ENCODE measurements at regions not wholly inside any gene's neighbourhood (a gene's known extent, or its start where the extent isn't known, plus 50 kb on each side); places are given as distances from the start of the nearest gene placed in this dataset.
A peak's percentile ranks its signal among the peaks of the same experiment; 100 is the strongest.

- no peak for DNase-seq (ENCODE audit: low read depth in 2 of 2)
Observed at GRCh38 chr10:71145352-71145945, 66.9 kb upstream of the UNC5B start.

GRCh38 chr10:71150796-71151195 is 61.6 kb upstream of the UNC5B start:
- no peak for DNase-seq (ENCODE audit: low read depth in 2 of 2)

GRCh38 chr10:71152043-71152442 is 60.3 kb upstream of the UNC5B start:
- DNase-seq (ENCODE audit: low read depth in 2 of 2): no peak

DNA sequence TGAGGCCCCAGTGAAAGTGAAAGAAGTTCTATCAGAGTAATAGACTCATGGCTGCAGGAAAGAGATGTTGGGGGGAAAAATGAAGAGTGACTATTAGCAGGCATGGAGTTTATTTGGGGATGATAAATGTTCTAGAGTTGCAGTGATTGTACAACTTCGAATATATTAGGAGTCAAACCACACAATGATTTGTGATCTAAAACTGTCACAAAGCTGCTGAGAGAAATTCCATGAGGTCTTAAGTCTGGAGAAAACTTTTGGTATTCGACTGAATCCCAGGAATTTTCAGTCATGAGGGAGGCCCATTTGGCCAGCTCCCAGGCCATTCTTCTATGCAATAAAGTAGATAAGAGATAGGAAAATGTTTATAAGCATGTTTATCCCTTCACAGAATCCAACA is 55.9 kb upstream of the UNC5B start:
- DNase-seq (ENCODE audit: low read depth in 2 of 2): peak; percentile 11 to 15

DNA sequence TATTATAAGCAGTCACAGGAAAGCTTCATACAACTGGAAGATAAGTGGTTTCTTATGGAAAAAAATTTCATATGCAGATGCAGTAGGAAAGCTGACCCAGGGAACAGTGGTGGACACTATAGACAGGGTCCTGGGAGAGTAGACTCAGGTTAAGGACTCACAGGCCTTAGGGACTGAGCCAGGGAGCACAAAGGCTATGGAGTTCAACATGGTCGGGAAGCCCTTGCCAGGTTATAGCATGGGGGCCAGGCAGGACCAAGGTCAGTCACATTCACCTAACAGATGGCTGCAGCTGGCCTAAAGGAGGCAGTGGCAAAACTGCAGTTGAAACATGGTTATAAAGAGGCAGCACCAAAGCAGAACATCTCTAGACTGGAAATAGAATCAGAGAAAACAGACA is 54.9 kb upstream of the UNC5B start:
- DNase-seq (ENCODE audit: low read depth in 2 of 2): no peak

DNA sequence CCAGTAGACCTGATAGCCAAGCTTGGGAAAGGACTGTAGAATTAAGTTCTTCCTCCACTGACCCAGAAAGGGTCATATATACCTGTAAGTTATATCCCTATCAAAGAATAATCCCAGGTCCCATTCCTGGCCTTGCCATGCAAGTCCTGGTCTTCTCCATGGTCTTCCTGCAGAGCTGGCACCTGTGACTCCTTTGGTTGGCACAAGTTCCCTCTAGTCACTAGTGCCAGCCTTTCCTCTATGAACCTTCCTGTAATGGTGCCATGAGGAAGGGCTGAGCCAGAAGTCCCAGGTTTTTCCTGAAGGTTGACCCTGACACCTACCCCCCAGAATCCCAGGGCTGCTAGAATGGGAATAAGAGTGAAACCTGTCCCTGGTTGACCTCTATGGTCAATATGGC is 54.1 kb upstream of the UNC5B start:
- no peak for DNase-seq (ENCODE audit: low read depth in 2 of 2)

- DNase-seq (ENCODE audit: low read depth in 2 of 2): no peak
Observed at GRCh38 chr10:71158902-71159301, 53.5 kb upstream of the UNC5B start.

DNA sequence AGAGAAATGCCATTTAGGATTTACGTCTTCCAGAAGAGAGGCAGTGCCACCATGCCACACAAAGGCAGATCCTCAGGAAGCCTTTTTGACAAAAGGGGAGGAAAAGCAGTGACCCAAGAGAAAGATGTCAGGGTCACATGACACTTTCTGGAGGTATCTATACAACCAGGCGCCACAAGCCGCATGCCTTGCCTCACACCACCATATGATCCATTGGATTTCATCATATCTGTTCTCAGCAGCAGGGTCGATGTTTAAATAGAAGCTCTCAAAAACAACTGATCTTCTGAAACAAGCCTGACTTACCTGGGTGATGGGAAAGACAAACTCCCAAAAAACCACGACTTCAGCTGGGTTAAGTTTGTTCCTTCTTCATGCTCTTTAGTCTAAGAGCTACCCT is 52.5 kb upstream of the UNC5B start:
- DNase-seq (ENCODE audit: low read depth in 2 of 2): no peak

GRCh38 chr10:71161425-71161824 is 50.9 kb upstream of the UNC5B start:
- DNase-seq (ENCODE audit: low read depth in 2 of 2): no peak

All from fibroblast of skin of left biceps (primary cell).